ENCODE measurements at regions not wholly inside any gene's neighbourhood (a gene's known extent, or its start where the extent isn't known, plus 50 kb on each side); places are given as distances from the start of the nearest gene placed in this dataset.

DNA sequence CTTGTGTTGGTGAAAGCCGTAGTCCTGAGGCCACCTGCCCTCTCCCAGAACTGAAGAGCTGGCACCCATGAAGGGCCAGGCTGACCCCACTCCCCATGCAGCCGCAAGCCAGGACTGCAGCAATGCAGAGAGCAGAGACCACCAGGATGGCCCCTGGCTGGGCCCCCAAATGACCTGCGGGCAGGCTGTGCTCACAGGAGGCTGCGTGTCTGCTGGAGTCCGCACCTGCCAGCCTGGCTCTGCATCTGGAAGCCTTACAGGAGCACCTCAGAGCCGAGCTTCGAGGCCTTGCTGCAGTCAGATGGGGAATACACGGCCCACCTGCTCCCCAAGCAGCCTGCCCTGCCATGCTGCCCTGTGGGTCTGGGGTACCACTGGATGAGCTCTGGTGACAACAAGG is 1336.8 kb downstream of the TBC1D22A start:
- Histone ChIP-seq H3K9ac (ENCODE audit: low read length) (peak overlapping the region; percentile 49), H4K20me1 (ENCODE audit: control insufficient read depth, insufficient read depth, low read length, poor library complexity, severe bottlenecking) (no peaks in the 10 kb centered on the region), H3K4me2 (replicated peaks; ENCODE audit: low read depth, low read length, poor library complexity, severe bottlenecking) (peak overlapping the region; percentile 69), H3K9me3 (ENCODE audit: control extremely low read depth in 1 of 3, control insufficient read depth in 2 of 3, insufficient read depth in 1 of 3, low read length in 2 of 3) (peaks cover 0 to 22% (median 0%) of the 10 kb centered on the region in 3 donors), H3K4me1 (ENCODE audit: control insufficient read depth in 2 of 2, insufficient read depth in 2 of 2, low read length in 2 of 2) (peaks cover 63 to 74% of the 10 kb centered on the region in 2 donors), H3K79me2 (ENCODE audit: control insufficient read depth, insufficient read depth, low read length) (no peaks in the 10 kb centered on the region), H3K27me3 (replicated peaks in 1 of 4; ENCODE audit: control extremely low read depth in 1 of 4, control insufficient read depth in 3 of 4, insufficient read depth in 4 of 4, low read length in 3 of 4) (no peaks in the 10 kb centered on the region), H3K27ac (ENCODE audit: low read length in 2 of 2) (peak overlapping the region; percentile 64 to 95), H2AFZ (ENCODE audit: insufficient read depth, low read depth, low read length, poor library complexity, severe bottlenecking) (peak overlapping the region; percentile 62), H3K4me3 (ENCODE audit: control extremely low read depth in 1 of 5, extremely low read depth in 1 of 5, insufficient read depth in 1 of 5, low read depth in 2 of 5, low read length in 4 of 5) (peak overlapping the region in 3 of 5 experiments; percentile 18 to 45 (median 35)), H3K36me3 (replicated peaks in 1 of 2; ENCODE audit: control extremely low read depth in 1 of 2, control insufficient read depth in 1 of 2, extremely low read depth in 1 of 2, insufficient read depth in 2 of 2, low read length in 1 of 2) (no peaks in the 10 kb centered on the region)
- intact Hi-C loops (cut with micrococcal nuclease), result no loop called here
- Mint-ChIP-seq H3K9me3 (ENCODE audit: insufficient read depth) (no peaks in the 10 kb centered on the region), H3K27ac (peak overlapping the region; percentile 86), H3K4me3 (peak overlapping the region; percentile 86), H3K4me1 (peaks cover 71% of the 10 kb centered on the region), H3K27me3 (peaks cover under 1% of the 10 kb centered on the region)
- 62% methylated on average over 8 of the region's 8 CpGs for WGBS (ENCODE audit: insufficient coverage)
- DNase-seq, result peak; percentile 25
- no peak for ATAC-seq (ENCODE audit: low read depth)
- ChIA-PET CTCF (no interaction called here), POLR2A (no interaction called here)
- TF ChIP-seq EZH2 (IDR thresholded peaks at IDR 0.05; ENCODE audit: borderline replicate concordance, insufficient read depth, low read depth, low read length, poor library complexity, severe bottlenecking) (no peak), CTCF (IDR thresholded peaks at IDR 0.05) (no peak)

DNA sequence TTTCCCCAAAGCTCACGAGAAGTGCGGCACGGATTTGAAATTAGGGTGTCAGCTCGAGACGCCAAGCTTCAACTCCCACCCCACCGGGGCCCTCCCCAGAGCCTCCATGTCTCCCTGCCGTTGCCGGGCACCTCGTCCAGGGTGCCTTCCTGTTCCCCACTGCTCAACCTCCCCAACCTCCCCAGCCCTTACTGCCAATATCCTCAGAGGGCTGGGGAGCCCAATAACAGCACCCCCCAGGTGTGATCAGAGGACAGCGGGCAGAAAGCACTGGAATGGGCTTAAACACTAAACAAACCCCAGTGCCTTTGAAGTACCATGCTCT is 1336.4 kb downstream of the TBC1D22A start:
- H3K27ac Mint-ChIP-seq, result peak overlapping the region; percentile 86
- intact Hi-C loops (cut with micrococcal nuclease), result no loop called here
- H3K4me1 Mint-ChIP-seq, result peaks cover 74% of the 10 kb centered on the region
- Histone ChIP-seq H3K79me2 (ENCODE audit: control insufficient read depth, insufficient read depth, low read length) (no peaks in the 10 kb centered on the region), H3K9me3 (ENCODE audit: control extremely low read depth in 1 of 3, control insufficient read depth in 2 of 3, insufficient read depth in 1 of 3, low read length in 2 of 3) (peaks cover 0 to 22% (median 0%) of the 10 kb centered on the region in 3 donors), H3K27me3 (replicated peaks in 1 of 4; ENCODE audit: control extremely low read depth in 1 of 4, control insufficient read depth in 3 of 4, insufficient read depth in 4 of 4, low read length in 3 of 4) (no peaks in the 10 kb centered on the region), H3K36me3 (replicated peaks in 1 of 2; ENCODE audit: control extremely low read depth in 1 of 2, control insufficient read depth in 1 of 2, extremely low read depth in 1 of 2, insufficient read depth in 2 of 2, low read length in 1 of 2) (no peaks in the 10 kb centered on the region), H3K4me2 (replicated peaks; ENCODE audit: low read depth, low read length, poor library complexity, severe bottlenecking) (peak overlapping the region; percentile 69), H3K4me3 (ENCODE audit: control extremely low read depth in 1 of 5, extremely low read depth in 1 of 5, insufficient read depth in 1 of 5, low read depth in 2 of 5, low read length in 4 of 5) (peak overlapping the region in 4 of 5 experiments; percentile 18 to 45 (median 40)), H3K4me1 (ENCODE audit: control insufficient read depth in 2 of 2, insufficient read depth in 2 of 2, low read length in 2 of 2) (peaks cover 66 to 78% of the 10 kb centered on the region in 2 donors), H2AFZ (ENCODE audit: insufficient read depth, low read depth, low read length, poor library complexity, severe bottlenecking) (peak overlapping the region; percentile 62), H3K9ac (ENCODE audit: low read length) (peak overlapping the region; percentile 49), H3K27ac (ENCODE audit: low read length in 2 of 2) (peak overlapping the region; percentile 64 to 95), H4K20me1 (ENCODE audit: control insufficient read depth, insufficient read depth, low read length, poor library complexity, severe bottlenecking) (no peaks in the 10 kb centered on the region)
- TF ChIP-seq CTCF (IDR thresholded peaks at IDR 0.05) (no peak), EZH2 (IDR thresholded peaks at IDR 0.05; ENCODE audit: borderline replicate concordance, insufficient read depth, low read depth, low read length, poor library complexity, severe bottlenecking) (no peak)
- ATAC-seq (ENCODE audit: low read depth), result peak; percentile 2
- H3K4me3 Mint-ChIP-seq, result peak overlapping the region; percentile 86
- H3K9me3 Mint-ChIP-seq (ENCODE audit: insufficient read depth), result no peaks in the 10 kb centered on the region
- 7% methylated on average over 10 of the region's 10 CpGs for WGBS (ENCODE audit: insufficient coverage)
- CTCF ChIA-PET, result no interaction called here
- no peaks in the 10 kb centered on the region for H3K27me3 Mint-ChIP-seq
- no peak for DNase-seq
- POLR2A ChIA-PET, result no interaction called here
